HCT116 (cell line): ENCODE measurements at regions not wholly inside any gene's neighbourhood (a gene's known extent, or its start where the extent isn't known, plus 50 kb on each side); places are given as distances from the start of the nearest gene placed in this dataset.
A peak's percentile ranks its signal among the peaks of the same experiment; 100 is the strongest.
"Not testable (repeated sequence)": the region's sequence is repeated elsewhere in the genome, so short reads cannot be mapped to it uniquely, and the experiment has no call there.

Experiments used
- CEBPB ChIP-seq: IDR thresholded peaks from 2 replicates; pipeline ENCODE4 v1.6.1; 2012; ENCODE audit warnings: low read depth
- EZH2 ChIP-seq: fragments of 200-600 bp; sonication (generic); IDR thresholded peaks from 2 replicates; pipeline ENCODE4 v1.6.1; 2017; ENCODE audit warnings: antibody characterized with exemption, mixed run types
- JUND ChIP-seq: IDR thresholded peaks from 2 replicates; pipeline ENCODE4 v1.6.1; 2012
- REST ChIP-seq: IDR thresholded peaks from 2 replicates; pipeline ENCODE4 v1.6.1; 2012; ENCODE audit warnings: low read depth
- ZFX ChIP-seq: fragments of 450-650 bp; IDR thresholded peaks from 2 replicates; pipeline ENCODE4 v1.6.1; 2017
- TF ChIP-seq, protein P1 (sequence below), 3 experiments: fragments of 200-600 bp in 1 of 3; sonication (generic) in 1 of 3; IDR thresholded peaks in 2 of 3; conservative IDR thresholded peaks in 1 of 3; 2 replicates each; pipeline ENCODE4 v1.5.1; 2012 to 2017; ENCODE audit warnings: low read depth in 2 of 3, low read length in 2 of 3, antibody characterized with exemption in 1 of 3, borderline replicate concordance in 1 of 3, control low read depth in 1 of 3, mild to moderate bottlenecking in 1 of 3, mixed read lengths in 1 of 3, mixed run types in 1 of 3, moderate library complexity in 1 of 3; ENCODE audit not compliant: insufficient read depth in 1 of 3

DNA sequence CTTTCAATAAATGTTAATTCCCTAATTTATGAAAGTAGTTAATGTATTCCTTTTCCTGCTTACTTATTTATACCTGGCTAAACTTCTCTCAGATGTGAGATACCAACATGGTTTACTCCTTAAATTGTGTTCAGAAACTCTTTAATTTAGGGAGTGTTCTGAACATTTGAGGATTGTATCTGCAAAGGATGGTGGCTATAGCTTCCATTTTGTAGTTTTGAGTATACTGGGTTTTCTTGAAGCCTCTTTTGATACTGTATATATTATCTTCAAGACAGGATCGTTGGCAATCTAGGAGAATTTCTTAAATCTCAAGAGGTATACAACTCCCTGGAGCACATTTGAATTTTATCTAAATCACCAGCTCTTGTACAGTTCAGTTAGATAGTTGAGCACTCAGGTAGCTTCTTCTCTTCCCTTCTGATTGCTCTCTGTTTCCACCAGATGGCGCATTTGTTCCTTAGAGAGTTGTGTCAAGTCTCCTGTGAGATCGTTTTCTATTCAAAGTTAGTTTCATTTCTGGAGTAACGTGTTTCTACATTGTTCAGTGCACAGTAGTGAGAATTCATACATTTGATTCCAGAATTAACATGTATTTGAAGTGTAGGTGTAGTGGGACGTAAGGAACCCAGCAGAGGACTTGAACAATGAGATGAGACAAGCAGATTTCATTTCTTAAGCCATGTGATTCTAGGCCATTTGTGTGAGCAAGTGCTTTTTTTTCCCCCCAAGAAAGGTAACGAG, 63.2 kb upstream of the GARIN1A start:
- TF ChIP-seq, protein P1, sequence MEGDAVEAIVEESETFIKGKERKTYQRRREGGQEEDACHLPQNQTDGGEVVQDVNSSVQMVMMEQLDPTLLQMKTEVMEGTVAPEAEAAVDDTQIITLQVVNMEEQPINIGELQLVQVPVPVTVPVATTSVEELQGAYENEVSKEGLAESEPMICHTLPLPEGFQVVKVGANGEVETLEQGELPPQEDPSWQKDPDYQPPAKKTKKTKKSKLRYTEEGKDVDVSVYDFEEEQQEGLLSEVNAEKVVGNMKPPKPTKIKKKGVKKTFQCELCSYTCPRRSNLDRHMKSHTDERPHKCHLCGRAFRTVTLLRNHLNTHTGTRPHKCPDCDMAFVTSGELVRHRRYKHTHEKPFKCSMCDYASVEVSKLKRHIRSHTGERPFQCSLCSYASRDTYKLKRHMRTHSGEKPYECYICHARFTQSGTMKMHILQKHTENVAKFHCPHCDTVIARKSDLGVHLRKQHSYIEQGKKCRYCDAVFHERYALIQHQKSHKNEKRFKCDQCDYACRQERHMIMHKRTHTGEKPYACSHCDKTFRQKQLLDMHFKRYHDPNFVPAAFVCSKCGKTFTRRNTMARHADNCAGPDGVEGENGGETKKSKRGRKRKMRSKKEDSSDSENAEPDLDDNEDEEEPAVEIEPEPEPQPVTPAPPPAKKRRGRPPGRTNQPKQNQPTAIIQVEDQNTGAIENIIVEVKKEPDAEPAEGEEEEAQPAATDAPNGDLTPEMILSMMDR (IDR thresholded peaks at IDR 0.05 in 2 of 3, conservative IDR thresholded peaks at IDR 0.05 in 1 of 3; ENCODE audit: borderline replicate concordance in 1 of 3, insufficient read depth in 1 of 3, low read depth in 2 of 3, low read length in 2 of 3) = peak; percentile 28 to 56 (median 35); a peak in 4 of 6 replicates
- not testable (repeated sequence) for TF ChIP-seq EZH2, REST, ZFX, CEBPB, JUND
